Hepatocyte (in vitro differentiated cells): ENCODE measurements at regions not wholly inside any gene's neighbourhood (a gene's known extent, or its start where the extent isn't known, plus 50 kb on each side); places are given as distances from the start of the nearest gene placed in this dataset.
A peak's percentile ranks its signal among the peaks of the same experiment; 100 is the strongest.

Experiments
- DNase-seq: peaks from one replicate; pipeline ENCODE4 v3.0.0-alpha.2; 2016; ENCODE audit warnings: low spot score
- H2AFZ ChIP-seq: fragments of 200-600 bp; sonication (generic); 2 replicates; pipeline ENCODE4 v1.6.0; 2016; ENCODE audit warnings: antibody characterized with exemption, mild to moderate bottlenecking
- H3K27ac ChIP-seq: fragments of 200-600 bp; sonication (generic); 2 replicates; pipeline ENCODE4 v1.5.1; 2016; ENCODE audit warnings: mild to moderate bottlenecking
- H3K27me3 ChIP-seq: fragments of 200-600 bp; sonication (generic); 2 replicates; pipeline ENCODE4 v1.6.1; 2016
- H3K36me3 ChIP-seq: fragments of 200-600 bp; sonication (generic); replicated peaks from 2 replicates; pipeline ENCODE4 v1.5.1; 2016; ENCODE audit warnings: low read depth; ENCODE audit not compliant: insufficient read depth
- H3K4me1 ChIP-seq: fragments of 200-600 bp; sonication (generic); 2 replicates; pipeline ENCODE4 v1.5.1; 2016; ENCODE audit warnings: mild to moderate bottlenecking, moderate library complexity; ENCODE audit not compliant: insufficient read depth
- H3K4me2 ChIP-seq: fragments of 200-600 bp; sonication (generic); 2 replicates; pipeline ENCODE4 v1.6.0; 2016
- H3K4me3 ChIP-seq: fragments of 200-600 bp; sonication (generic); 2 replicates; pipeline ENCODE4 v1.5.1; 2016; ENCODE audit warnings: mild to moderate bottlenecking
- H3K79me2 ChIP-seq: fragments of 200-600 bp; sonication (generic); 2 replicates; pipeline ENCODE4 v1.6.0; 2017; ENCODE audit warnings: mild to moderate bottlenecking
- H3K9me2 ChIP-seq: fragments of 200-600 bp; sonication (generic); replicated peaks from 2 replicates; pipeline ENCODE4 v1.6.0; 2017; ENCODE audit warnings: mild to moderate bottlenecking; ENCODE audit not compliant: insufficient read depth
- H3K9me3 ChIP-seq: fragments of 200-600 bp; sonication (generic); 2 replicates; pipeline ENCODE4 v1.5.1; 2016; ENCODE audit warnings: low read depth, mild to moderate bottlenecking
- H4K20me1 ChIP-seq: fragments of 200-600 bp; sonication (generic); 2 replicates; pipeline ENCODE4 v1.6.0; 2016; ENCODE audit warnings: mild to moderate bottlenecking; ENCODE audit not compliant: insufficient read depth, poor library complexity, severe bottlenecking
- EZH2 ChIP-seq: fragments of 200-600 bp; sonication (generic); IDR thresholded peaks from 2 replicates; pipeline ENCODE4 v1.6.1; 2016; ENCODE audit warnings: antibody characterized with exemption, mild to moderate bottlenecking, borderline replicate concordance
- EZH2phosphoT487 ChIP-seq: fragments of 200-600 bp; sonication (generic); IDR thresholded peaks from one replicate; pipeline ENCODE4 v1.6.1; 2018; ENCODE audit warnings: antibody characterized with exemption, mild to moderate bottlenecking, low read depth, moderate library complexity; ENCODE audit not compliant: unreplicated experiment, severe bottlenecking
- WGBS: methylation state at CpG from one replicate; pipeline ENCODE4 v1.1.6; 2016; ENCODE audit warnings: low lambda C conversion rate; ENCODE audit errors: missing lambda C conversion rate; 5-methylcytosine and 5-hydroxymethylcytosine counted together
- TF ChIP-seq, protein P1 (sequence below): fragments of 200-600 bp; sonication (generic); IDR thresholded peaks from 2 replicates; pipeline ENCODE4 v1.5.1; 2016; ENCODE audit warnings: antibody characterized with exemption, mild to moderate bottlenecking; ENCODE audit not compliant: poor library complexity

DNA sequence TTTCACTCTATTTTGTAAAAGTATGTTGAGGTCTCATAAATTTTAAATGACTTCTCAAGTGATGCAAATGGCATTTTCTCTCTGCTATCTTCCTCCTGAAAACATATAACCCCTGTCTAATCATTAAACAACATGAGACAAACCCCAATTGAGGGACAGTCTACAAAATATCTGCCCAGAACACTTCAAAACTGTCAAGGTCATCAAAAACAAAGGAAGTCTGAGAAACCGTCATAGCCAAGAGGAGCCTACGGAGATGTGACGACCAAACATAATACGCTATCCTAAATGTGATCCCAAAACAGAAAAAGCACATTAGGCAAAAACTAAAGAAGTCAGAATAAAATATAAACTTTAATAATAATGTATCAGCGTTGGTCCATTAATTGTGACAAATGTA is 282.3 kb upstream of the SEMA3C start:
- TF ChIP-seq EZH2, result no peak
- TF ChIP-seq, protein P1, sequence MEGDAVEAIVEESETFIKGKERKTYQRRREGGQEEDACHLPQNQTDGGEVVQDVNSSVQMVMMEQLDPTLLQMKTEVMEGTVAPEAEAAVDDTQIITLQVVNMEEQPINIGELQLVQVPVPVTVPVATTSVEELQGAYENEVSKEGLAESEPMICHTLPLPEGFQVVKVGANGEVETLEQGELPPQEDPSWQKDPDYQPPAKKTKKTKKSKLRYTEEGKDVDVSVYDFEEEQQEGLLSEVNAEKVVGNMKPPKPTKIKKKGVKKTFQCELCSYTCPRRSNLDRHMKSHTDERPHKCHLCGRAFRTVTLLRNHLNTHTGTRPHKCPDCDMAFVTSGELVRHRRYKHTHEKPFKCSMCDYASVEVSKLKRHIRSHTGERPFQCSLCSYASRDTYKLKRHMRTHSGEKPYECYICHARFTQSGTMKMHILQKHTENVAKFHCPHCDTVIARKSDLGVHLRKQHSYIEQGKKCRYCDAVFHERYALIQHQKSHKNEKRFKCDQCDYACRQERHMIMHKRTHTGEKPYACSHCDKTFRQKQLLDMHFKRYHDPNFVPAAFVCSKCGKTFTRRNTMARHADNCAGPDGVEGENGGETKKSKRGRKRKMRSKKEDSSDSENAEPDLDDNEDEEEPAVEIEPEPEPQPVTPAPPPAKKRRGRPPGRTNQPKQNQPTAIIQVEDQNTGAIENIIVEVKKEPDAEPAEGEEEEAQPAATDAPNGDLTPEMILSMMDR, result no peak
- TF ChIP-seq EZH2phosphoT487, result no peak
- Histone ChIP-seq H4K20me1 (no peaks in the 10 kb centered on the region), H3K36me3 (no peaks in the 10 kb centered on the region), H3K27me3 (no peaks in the 10 kb centered on the region), H3K79me2 (no peaks in the 10 kb centered on the region), H3K9me3 (no peaks in the 10 kb centered on the region), H2AFZ (no peak overlapping the region), H3K4me3 (no peak overlapping the region), H3K27ac (no peak overlapping the region), H3K9me2 (no peaks in the 10 kb centered on the region), H3K4me2 (no peak overlapping the region), H3K4me1 (no peaks in the 10 kb centered on the region)
- no peak for DNase-seq
- 98% methylated on average over 5 of the region's 5 CpGs for WGBS

DNA sequence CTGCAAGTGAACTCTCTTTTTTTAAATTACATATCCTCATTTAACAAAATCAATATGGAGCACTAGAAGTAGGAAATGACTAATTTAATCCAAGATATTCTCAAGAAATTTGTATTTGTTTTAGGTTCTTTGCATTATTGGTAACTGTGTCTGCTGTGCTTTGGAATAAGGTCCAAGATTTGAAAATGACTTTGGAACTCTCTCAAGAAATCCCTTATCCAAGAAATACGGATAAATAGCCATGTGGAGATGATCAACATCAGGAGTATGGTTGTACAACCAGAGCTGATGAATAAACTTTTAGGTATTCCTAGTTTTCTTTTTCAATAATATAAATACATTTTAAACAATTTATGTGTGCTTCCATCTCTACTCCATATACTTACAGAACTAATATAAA is 279.9 kb upstream of the SEMA3C start:
- Histone ChIP-seq H3K4me3 (no peak overlapping the region), H3K9me2 (no peaks in the 10 kb centered on the region), H3K4me1 (no peaks in the 10 kb centered on the region), H3K27me3 (no peaks in the 10 kb centered on the region), H3K36me3 (no peaks in the 10 kb centered on the region), H3K27ac (no peak overlapping the region), H3K9me3 (no peaks in the 10 kb centered on the region), H2AFZ (no peak overlapping the region), H3K79me2 (no peaks in the 10 kb centered on the region), H3K4me2 (no peak overlapping the region), H4K20me1 (no peaks in the 10 kb centered on the region)
- 72% methylated on average over 1 of the region's 1 CpG for WGBS
- no peak for TF ChIP-seq EZH2
- TF ChIP-seq EZH2phosphoT487, result no peak
- TF ChIP-seq, protein P1, result no peak
- DNase-seq, result no peak

DNA sequence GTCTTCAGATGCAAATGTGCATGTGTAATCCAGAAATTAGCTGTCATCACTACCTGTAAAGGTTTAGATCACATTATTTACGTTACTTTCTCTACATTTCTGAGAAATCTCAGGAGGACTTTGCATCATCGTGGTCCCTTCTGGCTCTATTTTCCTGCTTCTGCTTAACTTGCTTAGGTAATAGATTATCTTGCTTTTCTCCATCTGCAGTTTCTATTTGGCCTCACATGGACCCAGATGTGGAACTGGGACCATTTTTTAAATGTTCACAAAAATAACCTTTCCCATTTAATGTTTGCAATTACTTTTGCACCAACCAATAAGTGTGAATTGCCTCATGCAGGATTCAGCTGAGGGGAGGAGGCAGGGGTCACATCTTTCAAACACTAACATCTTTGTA is 278.4 kb upstream of the SEMA3C start:
- H3K4me3 ChIP-seq, result no peak overlapping the region
- no peak overlapping the region for H3K27ac ChIP-seq
- H3K27me3 ChIP-seq, result no peaks in the 10 kb centered on the region
- H4K20me1 ChIP-seq, result no peaks in the 10 kb centered on the region
- 84% methylated on average over 2 of the region's 2 CpGs for WGBS
- no peaks in the 10 kb centered on the region for H3K36me3 ChIP-seq
- no peaks in the 10 kb centered on the region for H3K4me1 ChIP-seq
- H3K9me2 ChIP-seq, result no peaks in the 10 kb centered on the region
- no peak for TF ChIP-seq EZH2phosphoT487
- TF ChIP-seq, protein P1, result no peak
- TF ChIP-seq EZH2, result no peak
- no peaks in the 10 kb centered on the region for H3K79me2 ChIP-seq
- H3K9me3 ChIP-seq, result no peaks in the 10 kb centered on the region
- no peak overlapping the region for H2AFZ ChIP-seq
- no peak for DNase-seq
- H3K4me2 ChIP-seq, result no peak overlapping the region

DNA sequence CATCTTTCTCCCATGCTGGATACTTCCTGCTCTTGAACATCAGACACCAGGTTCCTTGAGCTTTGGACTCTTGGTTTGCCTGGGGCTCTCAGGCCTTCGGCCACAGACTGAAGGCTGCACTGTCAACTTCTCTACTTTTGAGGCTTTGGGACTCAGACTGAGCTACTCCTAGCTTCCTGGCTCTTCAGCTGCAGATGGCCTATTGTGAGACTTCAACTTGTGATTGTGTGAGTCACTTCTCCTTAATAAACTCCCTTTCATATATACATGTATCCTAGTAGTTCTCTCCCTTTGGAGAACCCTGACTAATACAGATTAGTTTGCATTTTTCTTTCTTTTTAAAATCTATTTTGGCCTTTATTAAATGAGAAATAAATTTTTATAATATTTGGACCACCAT is 276.2 kb upstream of the SEMA3C start:
- WGBS, result 90% methylated on average over 1 of the region's 1 CpG
- peak; percentile 19 for DNase-seq
- no peak overlapping the region for H3K27ac ChIP-seq
- H3K9me3 ChIP-seq, result no peaks in the 10 kb centered on the region
- H3K4me2 ChIP-seq, result no peak overlapping the region
- H3K79me2 ChIP-seq, result no peaks in the 10 kb centered on the region
- no peaks in the 10 kb centered on the region for H3K36me3 ChIP-seq
- H2AFZ ChIP-seq, result no peak overlapping the region
- H3K4me1 ChIP-seq, result no peaks in the 10 kb centered on the region
- no peaks in the 10 kb centered on the region for H3K9me2 ChIP-seq
- TF ChIP-seq EZH2, result no peak
- no peak for TF ChIP-seq EZH2phosphoT487
- TF ChIP-seq, protein P1, result no peak
- H3K27me3 ChIP-seq, result no peaks in the 10 kb centered on the region
- no peak overlapping the region for H3K4me3 ChIP-seq
- no peaks in the 10 kb centered on the region for H4K20me1 ChIP-seq
